ACC112 (cell line): ENCODE measurements at regions not wholly inside any gene's neighbourhood (a gene's known extent, or its start where the extent isn't known, plus 50 kb on each side); places are given as distances from the start of the nearest gene placed in this dataset.
"Not testable (repeated sequence)": the region's sequence is repeated elsewhere in the genome, so short reads cannot be mapped to it uniquely, and the experiment has no call there.

Experiments used
- H2AFZ ChIP-seq: fragments of 200-600 bp; sonication (generic); one replicate; pipeline ENCODE4 v1.6.0; 2017; ENCODE audit warnings: antibody characterized with exemption, low read length; ENCODE audit not compliant: unreplicated experiment
- H3K27ac ChIP-seq: fragments of 200-600 bp; sonication (generic); 2 replicates; pipeline ENCODE4 v1.5.1; 2014; ENCODE audit warnings: low read depth, mild to moderate bottlenecking, antibody characterized with exemption, low read length, moderate library complexity
- H3K27me3 ChIP-seq: fragments of 200-600 bp; sonication (generic); 2 replicates; pipeline ENCODE4 v1.6.1; 2014; ENCODE audit warnings: mild to moderate bottlenecking, antibody characterized with exemption, low read length, moderate library complexity, mixed read lengths; ENCODE audit not compliant: insufficient read depth
- H3K36me3 ChIP-seq: fragments of 200-600 bp; sonication (generic); 2 replicates; pipeline ENCODE4 v1.6.1; 2016; ENCODE audit warnings: mild to moderate bottlenecking, antibody characterized with exemption, low read length, moderate library complexity, mixed read lengths; ENCODE audit not compliant: insufficient read depth
- H3K4me1 ChIP-seq: fragments of 200-600 bp; sonication (generic); one replicate; pipeline ENCODE4 v1.6.1; 2016; ENCODE audit warnings: low read length, mixed read lengths; ENCODE audit not compliant: insufficient read depth, unreplicated experiment, control insufficient read depth
- H3K4me3 ChIP-seq: fragments of 200-600 bp; sonication (generic); 2 replicates; pipeline ENCODE4 v1.5.1; 2014; ENCODE audit warnings: mild to moderate bottlenecking, low read depth, low read length
- H3K79me2 ChIP-seq: fragments of 200-600 bp; sonication (generic); one replicate; pipeline ENCODE4 v1.6.0; 2016; ENCODE audit warnings: low read length; ENCODE audit not compliant: control insufficient read depth, unreplicated experiment, insufficient read depth

- Histone ChIP-seq H3K27me3 (peaks cover 11% of the 10 kb centered on the region), H3K4me1 (no peaks in the 10 kb centered on the region), H3K4me3 (no peak overlapping the region), H2AFZ (no peak overlapping the region), H3K79me2 (no peaks in the 10 kb centered on the region), H3K27ac (no peak overlapping the region), H3K36me3 (no peaks in the 10 kb centered on the region)
Measured at GRCh38 chr3:147161833-147162232, 244.5 kb downstream of the ZIC4 start.

- Histone ChIP-seq H3K27ac (no peak overlapping the region), H3K27me3 (peaks cover 10% of the 10 kb centered on the region), H3K4me1 (no peaks in the 10 kb centered on the region), H3K4me3 (no peak overlapping the region), H2AFZ (no peak overlapping the region), H3K79me2 (no peaks in the 10 kb centered on the region), H3K36me3 (no peaks in the 10 kb centered on the region)
Measured at GRCh38 chr3:147160984-147161383, 245.4 kb downstream of the ZIC4 start.

GRCh38 chr3:147159141-147159540 is 247.2 kb downstream of the ZIC4 start:
- Histone ChIP-seq H3K27ac (no peak overlapping the region), H2AFZ (no peak overlapping the region), H3K27me3 (peaks cover 7% of the 10 kb centered on the region; the same call in 1 of the 2 replicates), H3K4me1 (no peaks in the 10 kb centered on the region), H3K4me3 (no peak overlapping the region), H3K36me3 (no peaks in the 10 kb centered on the region), H3K79me2 (no peaks in the 10 kb centered on the region)

GRCh38 chr3:147157631-147158030 is 248.7 kb downstream of the ZIC4 start:
- Histone ChIP-seq H3K4me3 (no peak overlapping the region), H2AFZ (no peak overlapping the region), H3K27ac (no peak overlapping the region), H3K4me1 (no peaks in the 10 kb centered on the region), H3K36me3 (no peaks in the 10 kb centered on the region), H3K79me2 (no peaks in the 10 kb centered on the region), H3K27me3 (peaks cover 7% of the 10 kb centered on the region; the same call in 1 of the 2 replicates)

GRCh38 chr3:147154988-147155387 is 251.4 kb downstream of the ZIC4 start:
- H3K27me3 ChIP-seq, H3K4me1 ChIP-seq: not testable (repeated sequence)

GRCh38 chr3:147153830-147154539 is 252.4 kb downstream of the ZIC4 start:
- H3K79me2 ChIP-seq, result no peaks in the 10 kb centered on the region
- H2AFZ ChIP-seq, result no peak overlapping the region
- H3K27me3 ChIP-seq, result no peaks in the 10 kb centered on the region
- no peaks in the 10 kb centered on the region for H3K36me3 ChIP-seq
- no peak overlapping the region for H3K27ac ChIP-seq
- no peak overlapping the region for H3K4me3 ChIP-seq
- no peaks in the 10 kb centered on the region for H3K4me1 ChIP-seq

More at GRCh38 chr3:147154988-147155387, 251.4 kb downstream of the ZIC4 start:
- not testable (repeated sequence) for H2AFZ ChIP-seq, H3K79me2 ChIP-seq, H3K36me3 ChIP-seq, H3K4me3 ChIP-seq, H3K27ac ChIP-seq

GRCh38 chr3:147152476-147152875 is 253.9 kb downstream of the ZIC4 start:
- H3K27ac ChIP-seq, result no peak overlapping the region
- no peak overlapping the region for H2AFZ ChIP-seq
- no peaks in the 10 kb centered on the region for H3K27me3 ChIP-seq
- H3K4me3 ChIP-seq, result no peak overlapping the region
- H3K4me1 ChIP-seq, result no peaks in the 10 kb centered on the region
- H3K79me2 ChIP-seq, result no peaks in the 10 kb centered on the region
- H3K36me3 ChIP-seq, result no peaks in the 10 kb centered on the region

- Histone ChIP-seq H3K27me3 (peaks cover 3% of the 10 kb centered on the region; the same call in 1 of the 2 replicates), H3K79me2 (no peaks in the 10 kb centered on the region), H3K36me3 (no peaks in the 10 kb centered on the region), H3K4me1 (no peaks in the 10 kb centered on the region), H2AFZ (no peak overlapping the region), H3K4me3 (no peak overlapping the region), H3K27ac (no peak overlapping the region)
Measured at GRCh38 chr3:147141516-147142288, 264.6 kb downstream of the ZIC4 start.

- Histone ChIP-seq H3K36me3 (no peaks in the 10 kb centered on the region), H2AFZ (no peak overlapping the region), H3K4me3 (no peak overlapping the region), H3K4me1 (no peaks in the 10 kb centered on the region), H3K27me3 (no peaks in the 10 kb centered on the region), H3K79me2 (no peaks in the 10 kb centered on the region), H3K27ac (no peak overlapping the region)
Measured at GRCh38 chr3:147139341-147139740, 267.0 kb downstream of the ZIC4 start.

GRCh38 chr3:147132168-147132567 is 274.2 kb downstream of the ZIC4 start:
- Histone ChIP-seq H2AFZ (no peak overlapping the region), H3K27ac (no peak overlapping the region), H3K4me3 (no peak overlapping the region), H3K36me3 (no peaks in the 10 kb centered on the region), H3K27me3 (no peaks in the 10 kb centered on the region), H3K79me2 (no peaks in the 10 kb centered on the region), H3K4me1 (no peaks in the 10 kb centered on the region)

GRCh38 chr3:147130461-147130860 is 275.9 kb downstream of the ZIC4 start:
- Histone ChIP-seq H3K4me3 (no peak overlapping the region), H3K79me2 (no peaks in the 10 kb centered on the region)

More at GRCh38 chr3:147130461-147130860, 275.9 kb downstream of the ZIC4 start:
- no peak overlapping the region for H2AFZ ChIP-seq
- no peaks in the 10 kb centered on the region for H3K36me3 ChIP-seq
- no peaks in the 10 kb centered on the region for H3K4me1 ChIP-seq
- no peaks in the 10 kb centered on the region for H3K27me3 ChIP-seq
- no peak overlapping the region for H3K27ac ChIP-seq
